VCaP (cell line): ENCODE measurements at regions not wholly inside any gene's neighbourhood (a gene's known extent, or its start where the extent isn't known, plus 50 kb on each side); places are given as distances from the start of the nearest gene placed in this dataset.
A peak's percentile ranks its signal among the peaks of the same experiment; 100 is the strongest.
"Not testable (repeated sequence)": the region's sequence is repeated elsewhere in the genome, so short reads cannot be mapped to it uniquely, and the experiment has no call there.

Source experiments
- H3K27ac ChIP-seq: fragments of 450-650 bp; 2 replicates; pipeline ENCODE4 v1.5.1; 2017
- CTCF ChIP-seq: fragments of 450-650 bp; conservative IDR thresholded peaks from 2 replicates; pipeline ENCODE4 v1.5.1; 2017; ENCODE audit warnings: mild to moderate bottlenecking, moderate library complexity

GRCh38 chrX:137172317-137172948 lies 138.6 kb upstream of the GPR101 start:
- no peak for TF ChIP-seq CTCF
- H3K27ac ChIP-seq = no peak overlapping the region

GRCh38 chrX:137171626-137172025 lies 137.8 kb upstream of the GPR101 start:
- H3K27ac ChIP-seq = no peak overlapping the region
- TF ChIP-seq CTCF = no peak

- H3K27ac ChIP-seq = no peak overlapping the region
- 0 out of 2 replicates have a peak, but pooled peaks have one; percentile 13 for TF ChIP-seq CTCF
Observed at GRCh38 chrX:137166591-137166990, 132.8 kb upstream of the GPR101 start.

- no peak for TF ChIP-seq CTCF
- no peak overlapping the region for H3K27ac ChIP-seq
Observed at GRCh38 chrX:137164329-137164728, 130.5 kb upstream of the GPR101 start.

- peak; percentile 41 for TF ChIP-seq CTCF
- no peak overlapping the region for H3K27ac ChIP-seq
Observed at GRCh38 chrX:137151403-137151802, 117.6 kb upstream of the GPR101 start.

- no peak for TF ChIP-seq CTCF
- H3K27ac ChIP-seq = no peak overlapping the region
Observed at GRCh38 chrX:137143864-137144263, 110.1 kb upstream of the GPR101 start.

GRCh38 chrX:137122651-137123050 lies 88.9 kb upstream of the GPR101 start:
- H3K27ac ChIP-seq = not testable (repeated sequence)

- no peak for TF ChIP-seq CTCF
- no peak overlapping the region for H3K27ac ChIP-seq
Observed at GRCh38 chrX:137119049-137119448, 85.3 kb upstream of the GPR101 start.
